ENCODE measurements at regions not wholly inside any gene's neighbourhood (a gene's known extent, or its start where the extent isn't known, plus 50 kb on each side); places are given as distances from the start of the nearest gene placed in this dataset.

GRCh38 chr5:75916144-75916543 lies 167.0 kb upstream of the SV2C start:
- H2AFZ ChIP-seq (ENCODE audit: low read depth, low read length): no peak overlapping the region
- H3K27ac ChIP-seq (ENCODE audit: low read length): no peak overlapping the region
- no peak overlapping the region for H3K9ac ChIP-seq (ENCODE audit: low read length)
- H3K27me3 ChIP-seq (ENCODE audit: low read depth, low read length): no peaks in the 10 kb centered on the region
- no peaks in the 10 kb centered on the region for H3K79me2 ChIP-seq (ENCODE audit: low read length)
- no peaks in the 10 kb centered on the region for H3K4me1 ChIP-seq (ENCODE audit: low read length)
- H3K9me3 ChIP-seq (ENCODE audit: insufficient read depth, low read length): no peaks in the 10 kb centered on the region
- H3K4me2 ChIP-seq (ENCODE audit: low read length): no peak overlapping the region
- H3K36me3 ChIP-seq (replicated peaks; ENCODE audit: low read depth, low read length): no peaks in the 10 kb centered on the region
- no peak overlapping the region for H3K4me3 ChIP-seq (ENCODE audit: low read length)
- TF ChIP-seq, protein P1, sequence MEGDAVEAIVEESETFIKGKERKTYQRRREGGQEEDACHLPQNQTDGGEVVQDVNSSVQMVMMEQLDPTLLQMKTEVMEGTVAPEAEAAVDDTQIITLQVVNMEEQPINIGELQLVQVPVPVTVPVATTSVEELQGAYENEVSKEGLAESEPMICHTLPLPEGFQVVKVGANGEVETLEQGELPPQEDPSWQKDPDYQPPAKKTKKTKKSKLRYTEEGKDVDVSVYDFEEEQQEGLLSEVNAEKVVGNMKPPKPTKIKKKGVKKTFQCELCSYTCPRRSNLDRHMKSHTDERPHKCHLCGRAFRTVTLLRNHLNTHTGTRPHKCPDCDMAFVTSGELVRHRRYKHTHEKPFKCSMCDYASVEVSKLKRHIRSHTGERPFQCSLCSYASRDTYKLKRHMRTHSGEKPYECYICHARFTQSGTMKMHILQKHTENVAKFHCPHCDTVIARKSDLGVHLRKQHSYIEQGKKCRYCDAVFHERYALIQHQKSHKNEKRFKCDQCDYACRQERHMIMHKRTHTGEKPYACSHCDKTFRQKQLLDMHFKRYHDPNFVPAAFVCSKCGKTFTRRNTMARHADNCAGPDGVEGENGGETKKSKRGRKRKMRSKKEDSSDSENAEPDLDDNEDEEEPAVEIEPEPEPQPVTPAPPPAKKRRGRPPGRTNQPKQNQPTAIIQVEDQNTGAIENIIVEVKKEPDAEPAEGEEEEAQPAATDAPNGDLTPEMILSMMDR (IDR thresholded peaks at IDR 0.05; ENCODE audit: low read depth, low read length): no peak
- no peak for TF ChIP-seq EZH2phosphoT487 (IDR thresholded peaks at IDR 0.05; ENCODE audit: low read depth)
- H4K20me1 ChIP-seq (ENCODE audit: insufficient read depth, low read length): no peaks in the 10 kb centered on the region

GRCh38 chr5:75909223-75909622 lies 174.0 kb upstream of the SV2C start:
- H4K20me1 ChIP-seq (ENCODE audit: insufficient read depth, low read length): no peaks in the 10 kb centered on the region
- no peaks in the 10 kb centered on the region for H3K36me3 ChIP-seq (replicated peaks; ENCODE audit: low read depth, low read length)
- no peak for TF ChIP-seq EZH2phosphoT487 (IDR thresholded peaks at IDR 0.05; ENCODE audit: low read depth)
- TF ChIP-seq, protein P1 (IDR thresholded peaks at IDR 0.05; ENCODE audit: low read depth, low read length): no peak
- H3K4me2 ChIP-seq (ENCODE audit: low read length): no peak overlapping the region
- H3K4me3 ChIP-seq (ENCODE audit: low read length): no peak overlapping the region
- H2AFZ ChIP-seq (ENCODE audit: low read depth, low read length): no peak overlapping the region
- H3K9me3 ChIP-seq (ENCODE audit: insufficient read depth, low read length): no peaks in the 10 kb centered on the region
- no peaks in the 10 kb centered on the region for H3K27me3 ChIP-seq (ENCODE audit: low read depth, low read length)
- no peaks in the 10 kb centered on the region for H3K4me1 ChIP-seq (ENCODE audit: low read length)
- H3K9ac ChIP-seq (ENCODE audit: low read length): no peak overlapping the region
- H3K79me2 ChIP-seq (ENCODE audit: low read length): no peaks in the 10 kb centered on the region
- H3K27ac ChIP-seq (ENCODE audit: low read length): no peak overlapping the region

DNA sequence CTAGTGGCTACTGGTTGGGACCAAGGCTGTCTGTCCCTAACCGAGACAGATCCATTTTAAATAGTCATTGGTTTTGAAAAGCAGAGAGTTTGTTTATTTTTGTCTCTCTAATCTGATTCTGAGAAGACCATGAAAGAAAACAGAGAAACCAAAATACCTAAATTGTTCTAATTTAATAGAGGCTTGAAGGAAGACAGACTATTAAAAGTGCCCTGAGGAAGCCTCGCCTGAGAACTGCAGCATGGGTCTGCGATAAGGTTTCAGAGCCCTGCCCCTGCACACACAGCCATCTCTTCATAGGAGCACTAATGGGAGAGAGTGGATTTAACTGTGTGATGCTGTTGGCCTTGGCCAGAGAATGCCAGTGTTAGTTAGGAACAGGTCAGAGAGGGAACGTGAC lies 175.5 kb upstream of the SV2C start:
- Histone ChIP-seq H3K9me3 (ENCODE audit: insufficient read depth, low read length) (no peaks in the 10 kb centered on the region), H3K27me3 (ENCODE audit: low read depth, low read length) (no peaks in the 10 kb centered on the region), H3K4me3 (ENCODE audit: low read length) (no peak overlapping the region), H3K36me3 (replicated peaks; ENCODE audit: low read depth, low read length) (no peaks in the 10 kb centered on the region), H3K79me2 (ENCODE audit: low read length) (no peaks in the 10 kb centered on the region), H4K20me1 (ENCODE audit: insufficient read depth, low read length) (no peaks in the 10 kb centered on the region), H3K9ac (ENCODE audit: low read length) (no peak overlapping the region), H3K4me2 (ENCODE audit: low read length) (no peak overlapping the region), H3K27ac (ENCODE audit: low read length) (no peak overlapping the region), H2AFZ (ENCODE audit: low read depth, low read length) (no peak overlapping the region), H3K4me1 (ENCODE audit: low read length) (no peaks in the 10 kb centered on the region)
- TF ChIP-seq, protein P1 (IDR thresholded peaks at IDR 0.05; ENCODE audit: low read depth, low read length): no peak

GRCh38 chr5:75894482-75894881 lies 177.2 kb upstream of the POC5 start:
- no peaks in the 10 kb centered on the region for H3K79me2 ChIP-seq (ENCODE audit: low read length)
- H3K4me1 ChIP-seq (ENCODE audit: low read length): no peaks in the 10 kb centered on the region
- no peak for TF ChIP-seq EZH2phosphoT487 (IDR thresholded peaks at IDR 0.05; ENCODE audit: low read depth)
- TF ChIP-seq, protein P1 (IDR thresholded peaks at IDR 0.05; ENCODE audit: low read depth, low read length): no peak

More at GRCh38 chr5:75894482-75894881, 177.2 kb upstream of the POC5 start:
- no peaks in the 10 kb centered on the region for H3K27me3 ChIP-seq (ENCODE audit: low read depth, low read length)
- H2AFZ ChIP-seq (ENCODE audit: low read depth, low read length): no peak overlapping the region
- H3K4me2 ChIP-seq (ENCODE audit: low read length): no peak overlapping the region
- no peak overlapping the region for H3K27ac ChIP-seq (ENCODE audit: low read length)
- no peaks in the 10 kb centered on the region for H3K9me3 ChIP-seq (ENCODE audit: insufficient read depth, low read length)
- no peak overlapping the region for H3K4me3 ChIP-seq (ENCODE audit: low read length)
- no peaks in the 10 kb centered on the region for H3K36me3 ChIP-seq (replicated peaks; ENCODE audit: low read depth, low read length)
- no peaks in the 10 kb centered on the region for H4K20me1 ChIP-seq (ENCODE audit: insufficient read depth, low read length)
- H3K9ac ChIP-seq (ENCODE audit: low read length): no peak overlapping the region

Measured in OCI-LY3 (cell line).